Large intestine (tissue), 3 donors: ENCODE measurements at regions not wholly inside any gene's neighbourhood (a gene's known extent, or its start where the extent isn't known, plus 50 kb on each side); places are given as distances from the start of the nearest gene placed in this dataset.
"Not testable (repeated sequence)": the region's sequence is repeated elsewhere in the genome, so short reads cannot be mapped to it uniquely, and the experiment has no call there.

Source experiments
- DNase-seq, 2 donors: peaks; one replicate each; pipeline versions ENCODE4 v3.0.0 to v3.0.0-alpha.2; 2013
- H3K27ac ChIP-seq: one replicate; pipeline ENCODE4 v1.5.1; 2013; ENCODE audit warnings: low read length
- H3K27me3 ChIP-seq: 2 replicates; pipeline ENCODE4 v1.6.1; 2013; ENCODE audit warnings: low read length; ENCODE audit not compliant: control insufficient read depth, insufficient read depth
- H3K36me3 ChIP-seq: 2 replicates; pipeline ENCODE4 v1.6.1; 2013; ENCODE audit warnings: low read length; ENCODE audit not compliant: control insufficient read depth, insufficient read depth
- H3K4me1 ChIP-seq: one replicate; pipeline ENCODE4 v1.6.1; 2013; ENCODE audit warnings: low read length; ENCODE audit not compliant: control insufficient read depth, insufficient read depth
- H3K4me3 ChIP-seq: one replicate; pipeline ENCODE4 v1.5.1; 2013; ENCODE audit warnings: low read length
- H3K9me3 ChIP-seq: one replicate; pipeline ENCODE4 v1.6.1; 2013; ENCODE audit warnings: mild to moderate bottlenecking, low read depth, low read length, moderate library complexity; ENCODE audit not compliant: control insufficient read depth
- WGBS: methylation state at CpG from one replicate; pipeline ENCODE4 v1.1.5; 2013; ENCODE audit warnings: low lambda C conversion rate; ENCODE audit not compliant: insufficient coverage; 5-methylcytosine and 5-hydroxymethylcytosine counted together

DNA sequence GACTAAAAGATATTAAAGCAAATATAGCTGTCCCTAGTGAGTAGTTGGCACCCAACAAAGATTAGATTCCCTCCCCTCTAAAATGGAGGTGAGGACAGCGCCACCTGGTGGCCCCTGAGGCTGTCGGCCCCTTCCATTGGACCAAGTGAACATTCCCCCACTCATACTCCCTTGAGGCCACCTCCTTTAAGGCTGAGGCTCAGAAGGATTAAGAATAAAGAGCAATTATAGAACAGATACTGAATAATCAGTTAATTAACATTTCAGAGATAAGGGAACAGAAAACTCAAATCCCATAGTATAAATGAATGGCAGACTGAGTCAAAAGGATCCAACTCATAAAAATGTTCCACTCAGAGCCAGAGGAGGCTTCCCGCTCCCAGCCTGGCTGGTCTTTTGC, 130.4 kb upstream of the GHITM start:
- Histone ChIP-seq H3K9me3 (no peaks in the 10 kb centered on the region), H3K27me3 (no peaks in the 10 kb centered on the region), H3K36me3 (no peaks in the 10 kb centered on the region), H3K4me1 (peaks cover 12% of the 10 kb centered on the region), H3K27ac (no peak overlapping the region), H3K4me3 (no peak overlapping the region)
- no CpG with 5 or more reads among the region's 3 CpGs for WGBS
- no peak for DNase-seq

DNA sequence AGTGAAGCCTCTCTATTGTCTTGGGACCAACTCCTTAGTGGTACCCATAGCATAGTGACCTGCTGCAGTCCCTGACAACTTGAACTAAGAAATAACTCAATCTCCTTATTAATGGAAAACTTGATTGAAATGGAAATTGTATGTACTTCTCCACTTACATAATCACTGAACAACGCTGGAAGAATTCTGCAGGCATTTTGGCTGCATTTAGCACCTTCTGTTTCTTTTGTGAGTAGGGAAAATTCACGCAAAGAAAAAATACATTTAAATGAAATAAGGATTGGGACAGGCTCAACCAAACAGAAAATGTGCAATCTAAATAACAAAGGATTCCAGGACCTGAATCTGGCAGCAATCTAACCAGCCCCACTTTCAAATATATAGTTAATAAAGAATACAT, 126.9 kb upstream of the GHITM start:
- H3K27ac ChIP-seq = no peak overlapping the region
- WGBS = 0% methylated on average over 1 of the region's 2 CpGs
- H3K4me1 ChIP-seq = no peaks in the 10 kb centered on the region
- no peak overlapping the region for H3K4me3 ChIP-seq
- peaks cover 2% of the 10 kb centered on the region for H3K27me3 ChIP-seq
- no peaks in the 10 kb centered on the region for H3K36me3 ChIP-seq
- no peak for DNase-seq
- no peaks in the 10 kb centered on the region for H3K9me3 ChIP-seq

DNA sequence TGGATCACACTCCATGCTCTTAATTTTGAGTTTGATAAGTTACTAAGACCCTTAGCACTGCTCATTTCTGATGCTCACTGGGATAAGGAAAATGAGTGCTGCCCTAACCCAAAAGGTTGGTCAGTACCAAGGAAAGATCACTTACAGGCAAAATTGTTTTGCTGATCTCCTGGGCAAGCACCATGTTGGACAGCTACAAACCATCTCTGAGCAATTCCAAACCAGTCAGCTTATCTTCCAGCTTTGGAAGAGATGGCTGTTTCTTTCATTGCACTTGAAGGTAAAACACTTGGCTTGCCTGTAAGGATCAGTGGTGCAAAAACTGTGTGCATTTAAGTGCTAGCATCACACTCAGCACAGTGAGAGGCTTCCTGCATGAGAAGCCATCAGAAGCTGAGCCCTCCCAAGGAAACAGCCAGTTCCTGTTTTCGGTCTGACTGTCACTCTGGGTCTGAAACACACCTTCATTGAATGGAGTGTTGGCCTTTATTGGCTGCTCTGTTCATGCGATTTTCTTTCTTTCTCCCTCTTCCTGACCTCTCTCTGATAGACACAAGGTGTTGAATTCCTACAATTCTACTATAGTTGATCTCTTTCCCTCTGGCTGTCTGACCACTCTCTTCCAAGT, 126.4 kb upstream of the GHITM start:
- no peak for DNase-seq
- Histone ChIP-seq H3K36me3 (no peaks in the 10 kb centered on the region), H3K9me3 (no peaks in the 10 kb centered on the region), H3K4me1 (no peaks in the 10 kb centered on the region), H3K27me3 (peaks cover 2% of the 10 kb centered on the region), H3K4me3 (no peak overlapping the region), H3K27ac (no peak overlapping the region)
- WGBS = 71% methylated on average over 1 of the region's 2 CpGs

DNA sequence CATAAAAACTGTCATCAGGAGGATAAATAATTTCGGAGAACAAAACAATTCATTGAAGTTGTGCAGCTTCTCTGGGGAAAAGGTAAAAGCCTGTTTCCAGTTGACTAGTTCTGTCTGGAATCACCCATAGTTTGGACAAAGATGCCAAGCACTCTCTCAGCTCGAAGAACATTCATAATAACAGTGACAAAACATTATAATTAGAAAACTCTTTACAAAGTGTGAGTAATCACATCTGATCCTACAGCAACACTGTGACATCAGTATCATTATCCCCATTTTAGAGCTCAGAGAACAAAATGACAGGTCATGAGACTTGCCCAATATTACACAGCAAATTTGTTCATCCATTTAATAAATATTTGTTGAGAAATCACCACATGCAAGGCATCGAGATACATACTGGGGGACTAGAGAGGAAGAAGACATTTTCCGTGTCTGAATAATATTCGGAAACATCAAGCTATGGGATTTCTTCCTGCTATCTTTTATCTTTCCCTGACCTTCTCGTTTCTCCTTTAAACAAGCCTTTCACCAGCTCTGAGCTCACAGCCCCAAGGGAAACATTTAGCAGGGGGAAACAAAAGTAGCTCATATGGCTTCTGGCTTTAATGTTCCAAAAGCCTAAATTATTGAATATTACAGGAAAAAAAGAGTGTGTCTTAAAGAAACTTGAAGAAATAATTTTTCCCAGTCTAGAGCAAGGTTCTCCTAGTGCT, 123.3 kb upstream of the GHITM start:
- WGBS = 60% methylated on average over 1 of the region's 6 CpGs
- H3K27me3 ChIP-seq = peaks cover 2% of the 10 kb centered on the region
- H3K4me1 ChIP-seq = no peaks in the 10 kb centered on the region
- no peak for DNase-seq
- H3K27ac ChIP-seq = no peak overlapping the region
- H3K9me3 ChIP-seq = no peaks in the 10 kb centered on the region
- H3K36me3 ChIP-seq = no peaks in the 10 kb centered on the region
- no peak overlapping the region for H3K4me3 ChIP-seq

DNA sequence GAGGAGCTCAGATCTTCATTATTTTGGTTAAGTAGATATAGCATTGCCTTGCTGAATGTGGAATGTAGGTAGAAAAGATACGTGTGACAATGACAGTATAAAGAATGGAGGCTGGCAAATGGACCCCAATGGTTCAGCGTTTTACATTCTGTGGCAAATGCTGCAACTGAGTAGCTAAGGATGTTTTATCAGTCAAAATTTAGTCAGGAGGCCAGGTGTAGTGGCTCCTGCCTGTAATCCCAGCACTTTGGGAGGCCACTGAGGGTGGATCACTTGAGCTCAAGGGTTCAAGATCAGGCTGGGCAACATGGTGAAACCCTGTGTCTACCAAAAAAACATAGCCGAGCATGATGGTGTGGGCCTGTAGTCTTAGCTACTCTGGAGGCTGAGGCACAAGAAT, 120.5 kb upstream of the GHITM start:
- Histone ChIP-seq H3K27me3 (peaks cover 2% of the 10 kb centered on the region), H3K36me3 (no peaks in the 10 kb centered on the region), H3K4me1 (no peaks in the 10 kb centered on the region), H3K4me3 (no peak overlapping the region), H3K27ac (no peak overlapping the region), H3K9me3 (no peaks in the 10 kb centered on the region)
- no CpG with 5 or more reads among the region's 3 CpGs for WGBS
- no peak for DNase-seq

DNA sequence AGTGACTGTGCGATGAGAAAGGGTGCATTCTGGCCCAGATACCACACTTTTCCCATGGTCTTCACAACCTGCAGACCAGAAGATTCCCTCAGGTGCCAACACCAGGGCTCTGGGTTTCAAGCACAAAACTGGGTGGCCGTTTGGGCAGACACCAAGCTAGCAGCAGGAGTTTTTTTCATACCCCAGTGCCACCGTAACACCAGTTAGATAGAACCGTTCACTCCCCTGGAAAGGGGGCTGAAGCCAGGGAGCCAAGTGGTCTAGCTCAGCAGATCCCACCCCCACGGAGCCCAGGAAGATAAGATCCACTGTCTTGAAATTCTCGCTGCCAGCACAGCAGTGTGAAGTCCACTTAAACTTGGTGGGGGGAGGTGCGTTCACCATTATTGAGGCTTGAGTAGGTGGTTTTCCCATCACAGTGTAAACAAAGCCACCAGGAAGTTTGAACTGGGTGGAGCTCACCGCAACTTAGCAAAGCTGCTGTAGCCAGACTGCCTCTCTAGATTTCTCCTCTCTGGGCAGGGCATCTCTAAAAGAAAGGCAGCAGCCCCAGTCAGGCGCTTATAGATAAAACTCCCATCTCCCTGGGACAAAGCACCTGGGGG, 119.4 kb upstream of the GHITM start:
- H3K27ac ChIP-seq, H3K4me1 ChIP-seq, H3K4me3 ChIP-seq, H3K36me3 ChIP-seq, H3K9me3 ChIP-seq, DNase-seq, H3K27me3 ChIP-seq: not testable (repeated sequence)
- no CpG with 5 or more reads among the region's 9 CpGs for WGBS

DNA sequence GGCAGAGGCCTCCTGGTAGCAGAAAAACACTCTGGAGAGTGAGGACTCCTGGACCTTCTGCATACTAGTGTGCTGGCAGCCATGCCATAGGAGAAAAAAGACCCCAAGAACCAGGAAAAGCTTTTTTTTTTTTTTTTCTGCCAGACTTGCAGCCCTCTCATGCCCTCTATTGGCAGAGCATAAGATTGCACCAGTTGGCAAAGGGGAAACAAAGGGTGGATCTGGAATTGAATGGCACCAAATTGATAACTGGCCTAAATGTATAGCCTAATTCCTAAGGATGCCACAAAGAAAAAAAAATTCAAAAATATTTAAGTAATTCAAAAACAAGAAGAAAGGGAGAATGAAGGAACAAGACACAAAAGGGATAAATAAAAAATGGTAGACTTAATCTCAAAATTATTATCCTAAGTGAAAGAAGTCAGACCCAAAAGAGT, 112.5 kb upstream of the GHITM start:
- no peak overlapping the region for H3K4me3 ChIP-seq
- H3K27ac ChIP-seq = no peak overlapping the region
- DNase-seq = no peak
- no peaks in the 10 kb centered on the region for H3K4me1 ChIP-seq
- H3K36me3 ChIP-seq = no peaks in the 10 kb centered on the region
- H3K27me3 ChIP-seq = no peaks in the 10 kb centered on the region
- H3K9me3 ChIP-seq = no peaks in the 10 kb centered on the region

DNA sequence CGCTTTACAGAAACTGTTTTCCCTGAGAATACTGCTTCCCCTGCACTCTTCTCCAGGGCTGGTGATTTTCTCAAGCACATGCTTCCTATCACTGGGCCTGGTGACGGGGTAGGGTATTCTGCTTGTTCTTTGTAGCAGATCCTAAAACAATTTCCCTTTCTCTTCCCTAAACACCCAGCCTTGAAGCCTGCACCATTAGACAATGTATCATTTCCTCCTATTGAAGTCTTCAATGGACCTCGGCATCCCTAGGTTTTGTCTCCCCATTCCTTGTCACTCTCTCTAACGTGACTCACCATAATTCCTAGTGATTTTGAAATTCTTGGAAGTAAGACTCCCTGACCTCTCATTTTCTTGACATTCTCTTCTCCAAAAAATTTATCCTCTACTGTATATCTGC, 109.5 kb upstream of the GHITM start:
- 83% methylated on average over 3 of the region's 4 CpGs for WGBS
- no peak overlapping the region for H3K27ac ChIP-seq
- H3K4me3 ChIP-seq = no peak overlapping the region
- H3K4me1 ChIP-seq = no peaks in the 10 kb centered on the region
- H3K27me3 ChIP-seq = peaks cover 4% of the 10 kb centered on the region
- no peaks in the 10 kb centered on the region for H3K36me3 ChIP-seq
- DNase-seq = no peak
- no peaks in the 10 kb centered on the region for H3K9me3 ChIP-seq

DNA sequence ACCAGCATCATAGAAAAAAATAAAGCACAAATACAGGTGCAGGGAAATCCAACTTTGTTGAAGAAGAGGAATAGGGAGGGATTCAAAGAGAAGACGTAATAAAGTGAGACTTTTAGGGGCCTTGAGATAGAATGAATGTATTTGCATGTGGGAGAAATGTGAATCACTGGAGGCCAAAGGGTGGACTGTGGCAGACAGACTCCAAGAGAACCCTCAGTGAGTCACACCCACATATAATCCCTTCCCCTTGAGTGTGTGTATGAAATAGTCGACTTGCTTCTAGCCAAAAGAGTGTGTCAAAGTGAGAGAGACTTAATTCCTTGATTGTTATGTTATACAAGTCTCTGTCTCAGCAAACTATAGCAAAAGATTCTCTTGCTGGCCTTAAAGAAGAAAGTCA, 101.3 kb upstream of the GHITM start:
- Histone ChIP-seq H3K4me1 (no peaks in the 10 kb centered on the region), H3K36me3 (no peaks in the 10 kb centered on the region)
- WGBS = no CpG with 5 or more reads among the region's 2 CpGs

DNA sequence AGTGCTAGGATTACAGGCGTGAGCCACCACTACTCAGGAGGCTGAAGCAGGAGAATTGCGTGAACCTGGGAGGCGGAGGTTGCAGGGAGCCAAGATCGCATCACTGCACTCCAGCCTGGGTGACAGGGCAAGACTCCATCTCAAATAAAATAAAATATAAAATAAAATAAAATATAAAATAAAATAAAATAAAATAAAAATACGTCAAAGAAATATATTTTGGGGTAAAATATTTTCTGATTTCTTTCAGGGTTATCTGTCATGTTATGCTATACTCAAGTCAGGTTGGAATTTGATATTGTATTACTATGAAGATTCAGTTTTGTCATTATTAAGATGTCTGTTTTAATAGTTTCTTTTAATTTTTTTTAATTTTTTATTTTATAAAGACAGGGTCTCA, 99.4 kb upstream of the GHITM start:
- H3K9me3 ChIP-seq = no peaks in the 10 kb centered on the region
- peaks cover 3% of the 10 kb centered on the region for H3K27me3 ChIP-seq
- DNase-seq = no peak
- H3K4me3 ChIP-seq = no peak overlapping the region
- H3K27ac ChIP-seq = no peak overlapping the region
- no peaks in the 10 kb centered on the region for H3K36me3 ChIP-seq
- 0% methylated on average over 1 of the region's 5 CpGs for WGBS
- no peaks in the 10 kb centered on the region for H3K4me1 ChIP-seq

More for the DNA sequence above, 101.3 kb upstream of the GHITM start:
- Histone ChIP-seq H3K4me3 (no peak overlapping the region), H3K9me3 (no peaks in the 10 kb centered on the region), H3K27ac (no peak overlapping the region), H3K27me3 (peaks cover 6% of the 10 kb centered on the region)
- no peak for DNase-seq
